Activated naive CD4-positive, alpha-beta T cell treated with anti-CD3 and anti-CD28 coated beads, Interleukin-2, amount 50 U/mL, for 24 hours (primary cell): ENCODE measurements at regions not wholly inside any gene's neighbourhood (a gene's known extent, or its start where the extent isn't known, plus 50 kb on each side); places are given as distances from the start of the nearest gene placed in this dataset.
"Not testable (repeated sequence)": the region's sequence is repeated elsewhere in the genome, so short reads cannot be mapped to it uniquely, and the experiment has no call there.

Source experiments
- H3K27ac Mint-ChIP-seq: one replicate; pipeline ENCODE4 v1.8.0; 2021; ENCODE audit warnings: mild to moderate bottlenecking, mixed read lengths
- H3K27me3 Mint-ChIP-seq: one replicate; pipeline ENCODE4 v1.8.0; 2021; ENCODE audit warnings: mixed read lengths
- H3K36me3 Mint-ChIP-seq: one replicate; pipeline ENCODE4 v1.8.0; 2021; ENCODE audit warnings: mixed read lengths
- H3K4me1 Mint-ChIP-seq: one replicate; pipeline ENCODE4 v1.8.0; 2021; ENCODE audit warnings: mixed read lengths
- H3K4me3 Mint-ChIP-seq: one replicate; pipeline ENCODE4 v1.8.0; 2021; ENCODE audit warnings: mild to moderate bottlenecking, mixed read lengths
- H3K9me3 Mint-ChIP-seq: one replicate; pipeline ENCODE4 v1.8.0; 2021; ENCODE audit warnings: mixed read lengths

GRCh38 chr12:46477541-46477940 lies 105.0 kb upstream of the SLC38A2 start:
- H3K27ac Mint-ChIP-seq: no peak overlapping the region

GRCh38 chr12:46475972-46476645 lies 103.5 kb upstream of the SLC38A2 start:
- Mint-ChIP-seq H3K4me3 (no peak overlapping the region), H3K27me3 (no peaks in the 10 kb centered on the region), H3K9me3 (no peaks in the 10 kb centered on the region), H3K36me3 (peaks cover 2% of the 10 kb centered on the region), H3K27ac (peak overlapping the region; percentile 3), H3K4me1 (peaks cover 6% of the 10 kb centered on the region)

More at GRCh38 chr12:46477541-46477940, 105.0 kb upstream of the SLC38A2 start:
- no peak overlapping the region for H3K4me3 Mint-ChIP-seq
- H3K9me3 Mint-ChIP-seq: no peaks in the 10 kb centered on the region
- no peaks in the 10 kb centered on the region for H3K27me3 Mint-ChIP-seq
- peaks cover 2% of the 10 kb centered on the region for H3K36me3 Mint-ChIP-seq
- H3K4me1 Mint-ChIP-seq: peaks cover 6% of the 10 kb centered on the region

GRCh38 chr12:46474385-46474784 lies 101.8 kb upstream of the SLC38A2 start:
- not testable (repeated sequence) for H3K4me3 Mint-ChIP-seq, H3K27me3 Mint-ChIP-seq, H3K9me3 Mint-ChIP-seq, H3K27ac Mint-ChIP-seq, H3K36me3 Mint-ChIP-seq
- peaks cover 16% of the 10 kb centered on the region for H3K4me1 Mint-ChIP-seq

- peak overlapping the region; percentile 54 for H3K4me3 Mint-ChIP-seq
- H3K9me3 Mint-ChIP-seq: no peaks in the 10 kb centered on the region
- peaks cover 16% of the 10 kb centered on the region for H3K4me1 Mint-ChIP-seq
- H3K27ac Mint-ChIP-seq: peak overlapping the region; percentile 35
- no peaks in the 10 kb centered on the region for H3K27me3 Mint-ChIP-seq
- H3K36me3 Mint-ChIP-seq: peaks cover 2% of the 10 kb centered on the region
Observed at GRCh38 chr12:46473634-46474329, 101.2 kb upstream of the SLC38A2 start.

GRCh38 chr12:46472893-46473633 lies 100.5 kb upstream of the SLC38A2 start:
- Mint-ChIP-seq H3K27ac (no peak overlapping the region), H3K4me3 (no peak overlapping the region), H3K4me1 (peaks cover 16% of the 10 kb centered on the region), H3K9me3 (no peaks in the 10 kb centered on the region), H3K36me3 (peaks cover under 1% of the 10 kb centered on the region), H3K27me3 (no peaks in the 10 kb centered on the region)

GRCh38 chr12:46472144-46472705 lies 99.7 kb upstream of the SLC38A2 start:
- Mint-ChIP-seq H3K27me3 (no peaks in the 10 kb centered on the region), H3K4me1 (peaks cover 16% of the 10 kb centered on the region), H3K9me3 (no peaks in the 10 kb centered on the region), H3K4me3 (no peak overlapping the region), H3K27ac (no peak overlapping the region), H3K36me3 (no peaks in the 10 kb centered on the region)

- Mint-ChIP-seq H3K27me3 (no peaks in the 10 kb centered on the region), H3K9me3 (no peaks in the 10 kb centered on the region), H3K27ac (no peak overlapping the region), H3K4me3 (no peak overlapping the region), H3K36me3 (no peaks in the 10 kb centered on the region), H3K4me1 (peaks cover 16% of the 10 kb centered on the region)
Observed at GRCh38 chr12:46471404-46471803, 98.8 kb upstream of the SLC38A2 start.

- H3K36me3 Mint-ChIP-seq: no peaks in the 10 kb centered on the region
- no peak overlapping the region for H3K27ac Mint-ChIP-seq
- no peak overlapping the region for H3K4me3 Mint-ChIP-seq
- H3K9me3 Mint-ChIP-seq: no peaks in the 10 kb centered on the region
- no peaks in the 10 kb centered on the region for H3K27me3 Mint-ChIP-seq
- H3K4me1 Mint-ChIP-seq: peaks cover 16% of the 10 kb centered on the region
Observed at GRCh38 chr12:46470975-46471374, 98.4 kb upstream of the SLC38A2 start.

GRCh38 chr12:46470036-46470627 lies 97.6 kb upstream of the SLC38A2 start:
- Mint-ChIP-seq H3K4me1 (peaks cover 16% of the 10 kb centered on the region), H3K4me3 (peak overlapping the region; percentile 61), H3K9me3 (no peaks in the 10 kb centered on the region), H3K36me3 (peaks cover 1% of the 10 kb centered on the region), H3K27ac (peak overlapping the region; percentile 79), H3K27me3 (no peaks in the 10 kb centered on the region)

GRCh38 chr12:46468813-46469212 lies 96.2 kb upstream of the SLC38A2 start:
- no peak overlapping the region for H3K4me3 Mint-ChIP-seq
- H3K27me3 Mint-ChIP-seq: no peaks in the 10 kb centered on the region
- H3K9me3 Mint-ChIP-seq: no peaks in the 10 kb centered on the region
- peaks cover 2% of the 10 kb centered on the region for H3K36me3 Mint-ChIP-seq
- no peak overlapping the region for H3K27ac Mint-ChIP-seq
- H3K4me1 Mint-ChIP-seq: peaks cover 14% of the 10 kb centered on the region

- H3K36me3 Mint-ChIP-seq: peaks cover 2% of the 10 kb centered on the region
- no peak overlapping the region for H3K4me3 Mint-ChIP-seq
- H3K4me1 Mint-ChIP-seq: peaks cover 10% of the 10 kb centered on the region
- H3K9me3 Mint-ChIP-seq: no peaks in the 10 kb centered on the region
- H3K27me3 Mint-ChIP-seq: no peaks in the 10 kb centered on the region
- H3K27ac Mint-ChIP-seq: no peak overlapping the region
Observed at GRCh38 chr12:46468160-46468559, 95.6 kb upstream of the SLC38A2 start.

GRCh38 chr12:46465307-46465706 lies 92.7 kb upstream of the SLC38A2 start:
- Mint-ChIP-seq H3K4me3 (no peak overlapping the region), H3K36me3 (peaks cover 2% of the 10 kb centered on the region), H3K27ac (no peak overlapping the region), H3K4me1 (peaks cover 23% of the 10 kb centered on the region), H3K27me3 (no peaks in the 10 kb centered on the region), H3K9me3 (no peaks in the 10 kb centered on the region)

- no peak overlapping the region for H3K4me3 Mint-ChIP-seq
- no peaks in the 10 kb centered on the region for H3K9me3 Mint-ChIP-seq
- H3K27me3 Mint-ChIP-seq: no peaks in the 10 kb centered on the region
- H3K36me3 Mint-ChIP-seq: peaks cover 2% of the 10 kb centered on the region
- peaks cover 23% of the 10 kb centered on the region for H3K4me1 Mint-ChIP-seq
- no peak overlapping the region for H3K27ac Mint-ChIP-seq
Observed at GRCh38 chr12:46464863-46465262, 92.3 kb upstream of the SLC38A2 start.

GRCh38 chr12:46462641-46463355 lies 90.2 kb upstream of the SLC38A2 start:
- Mint-ChIP-seq H3K4me1 (peaks cover 39% of the 10 kb centered on the region), H3K36me3 (peaks cover 2% of the 10 kb centered on the region)

More at GRCh38 chr12:46462641-46463355, 90.2 kb upstream of the SLC38A2 start:
- Mint-ChIP-seq H3K9me3 (no peaks in the 10 kb centered on the region), H3K27ac (no peak overlapping the region), H3K27me3 (no peaks in the 10 kb centered on the region), H3K4me3 (no peak overlapping the region)
